Daoy (cell line): ENCODE measurements at regions not wholly inside any gene's neighbourhood (a gene's known extent, or its start where the extent isn't known, plus 50 kb on each side); places are given as distances from the start of the nearest gene placed in this dataset.

Source experiments
- DNase-seq: peaks from one replicate; pipeline ENCODE4 v3.0.0-alpha.2; 2015; ENCODE audit warnings: low read depth

GRCh38 chr13:106238690-106239089 is 296.8 kb downstream of the EFNB2 start:
- no peak for DNase-seq

- no peak for DNase-seq
Observed at GRCh38 chr13:106234636-106235035, 300.8 kb downstream of the EFNB2 start.

GRCh38 chr13:106233134-106233735 is 302.2 kb downstream of the EFNB2 start:
- no peak for DNase-seq

GRCh38 chr13:106232681-106233080 is 302.8 kb downstream of the EFNB2 start:
- no peak for DNase-seq

- peak; percentile 16 for DNase-seq
Observed at GRCh38 chr13:106230450-106230849, 305.0 kb downstream of the EFNB2 start.

GRCh38 chr13:106225126-106225525 is 310.3 kb downstream of the EFNB2 start:
- DNase-seq: no peak

GRCh38 chr13:106220211-106220610 is 315.3 kb downstream of the EFNB2 start:
- no peak for DNase-seq

- DNase-seq: no peak
Observed at GRCh38 chr13:106213028-106213757, 322.3 kb downstream of the EFNB2 start.

- DNase-seq: no peak
Observed at GRCh38 chr13:106212386-106213010, 323.0 kb downstream of the EFNB2 start.

- no peak for DNase-seq
Observed at GRCh38 chr13:106210324-106210723, 325.1 kb downstream of the EFNB2 start.

GRCh38 chr13:106205871-106206270 is 329.6 kb downstream of the EFNB2 start:
- DNase-seq: no peak

GRCh38 chr13:106197496-106197895 is 338.0 kb downstream of the EFNB2 start:
- no peak for DNase-seq

- no peak for DNase-seq
Observed at GRCh38 chr13:106187501-106188095, 347.9 kb downstream of the EFNB2 start.

GRCh38 chr13:106187101-106187500 is 348.4 kb downstream of the EFNB2 start:
- no peak for DNase-seq

GRCh38 chr13:106186366-106187030 is 349.0 kb downstream of the EFNB2 start:
- peak; percentile 5 for DNase-seq

- DNase-seq: no peak
Observed at GRCh38 chr13:106184790-106185189, 350.7 kb downstream of the EFNB2 start.

- no peak for DNase-seq
Observed at GRCh38 chr13:106183410-106184065, 351.9 kb downstream of the EFNB2 start.

- peak; percentile 88 for DNase-seq
Observed at GRCh38 chr13:106182404-106182803, 353.1 kb downstream of the EFNB2 start.

GRCh38 chr13:106178816-106179215 is 356.6 kb downstream of the EFNB2 start:
- DNase-seq: no peak

GRCh38 chr13:106177146-106177545 is 358.3 kb downstream of the EFNB2 start:
- no peak for DNase-seq

GRCh38 chr13:106176117-106176516 is 359.3 kb downstream of the EFNB2 start:
- no peak for DNase-seq
